ENCODE measurements at regions not wholly inside any gene's neighbourhood (a gene's known extent, or its start where the extent isn't known, plus 50 kb on each side); places are given as distances from the start of the nearest gene placed in this dataset.

DNA sequence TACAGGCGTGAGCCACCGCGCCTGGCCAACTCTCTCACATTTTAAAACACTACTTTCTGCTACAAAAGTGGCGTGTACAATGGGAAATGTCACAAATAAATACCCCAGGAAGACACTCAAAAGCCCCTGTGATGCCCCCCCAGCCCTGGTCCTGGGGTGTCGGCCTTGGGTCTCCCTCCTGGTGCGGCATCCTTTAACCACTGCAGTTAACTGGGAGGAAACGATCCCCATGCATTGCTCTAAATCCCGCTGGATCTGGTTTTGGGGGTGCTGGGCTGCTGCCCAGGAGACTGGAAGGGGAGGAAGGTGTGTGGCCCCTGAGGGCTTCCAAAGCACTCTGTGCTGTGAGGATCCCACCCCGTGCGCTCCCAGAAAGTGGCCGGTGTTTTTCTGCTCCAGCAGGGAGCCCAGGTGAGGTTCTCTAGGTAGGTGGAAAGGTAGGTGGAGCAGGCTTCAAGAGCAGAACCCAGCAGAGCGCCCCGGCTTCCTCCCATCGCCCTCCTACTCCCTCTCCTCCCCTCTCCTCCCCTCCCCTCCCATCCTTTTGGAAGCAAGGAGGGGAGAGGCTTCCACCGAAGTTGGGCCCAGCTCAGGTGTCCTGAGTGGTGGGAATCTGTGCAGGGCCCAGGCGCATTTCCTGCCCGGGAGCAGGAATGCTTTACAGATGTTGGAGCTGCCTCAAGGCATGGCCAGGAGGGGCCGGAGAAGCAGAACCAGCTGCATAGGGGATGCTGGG, 363.3 kb downstream of the SEC14L1 start:
- H3K4me3 ChIP-seq (ENCODE audit: low read depth, low read length) = no peak overlapping the region
- no peaks in the 10 kb centered on the region for H3K27me3 ChIP-seq (ENCODE audit: control insufficient read depth, insufficient read depth, low read length)
- DNase-seq (ENCODE audit: low read depth) = no peak
- TF ChIP-seq, protein P1, sequence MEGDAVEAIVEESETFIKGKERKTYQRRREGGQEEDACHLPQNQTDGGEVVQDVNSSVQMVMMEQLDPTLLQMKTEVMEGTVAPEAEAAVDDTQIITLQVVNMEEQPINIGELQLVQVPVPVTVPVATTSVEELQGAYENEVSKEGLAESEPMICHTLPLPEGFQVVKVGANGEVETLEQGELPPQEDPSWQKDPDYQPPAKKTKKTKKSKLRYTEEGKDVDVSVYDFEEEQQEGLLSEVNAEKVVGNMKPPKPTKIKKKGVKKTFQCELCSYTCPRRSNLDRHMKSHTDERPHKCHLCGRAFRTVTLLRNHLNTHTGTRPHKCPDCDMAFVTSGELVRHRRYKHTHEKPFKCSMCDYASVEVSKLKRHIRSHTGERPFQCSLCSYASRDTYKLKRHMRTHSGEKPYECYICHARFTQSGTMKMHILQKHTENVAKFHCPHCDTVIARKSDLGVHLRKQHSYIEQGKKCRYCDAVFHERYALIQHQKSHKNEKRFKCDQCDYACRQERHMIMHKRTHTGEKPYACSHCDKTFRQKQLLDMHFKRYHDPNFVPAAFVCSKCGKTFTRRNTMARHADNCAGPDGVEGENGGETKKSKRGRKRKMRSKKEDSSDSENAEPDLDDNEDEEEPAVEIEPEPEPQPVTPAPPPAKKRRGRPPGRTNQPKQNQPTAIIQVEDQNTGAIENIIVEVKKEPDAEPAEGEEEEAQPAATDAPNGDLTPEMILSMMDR (IDR thresholded peaks at IDR 0.05; ENCODE audit: insufficient read depth, low read length, poor library complexity, severe bottlenecking) = no peak
- no peaks in the 10 kb centered on the region for H3K36me3 ChIP-seq (ENCODE audit: control insufficient read depth, insufficient read depth, low read length)

DNA sequence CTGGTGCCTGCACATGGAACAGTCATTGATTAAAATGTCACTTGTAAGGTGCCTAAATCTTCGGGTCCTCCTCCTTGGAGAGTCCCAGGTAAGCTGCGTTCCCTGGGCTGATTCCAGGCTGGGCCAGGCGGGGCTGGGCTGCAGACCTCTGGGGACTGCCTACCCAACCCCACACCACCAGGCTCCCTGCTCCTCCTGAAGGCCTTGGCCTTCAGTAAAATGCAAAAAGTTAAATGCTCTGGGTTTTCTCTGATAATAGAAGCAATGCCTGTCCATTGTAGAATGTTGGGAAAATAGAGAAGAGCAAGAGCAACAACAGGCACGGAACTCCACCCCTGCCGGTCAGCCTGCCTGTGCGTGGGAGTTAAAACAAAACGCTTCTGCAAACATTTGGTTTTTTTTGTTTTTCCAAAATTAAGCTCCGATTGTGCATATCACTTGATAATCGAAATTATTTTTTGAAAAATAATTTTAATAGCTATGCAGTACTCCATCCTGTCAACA, 363.9 kb downstream of the SEC14L1 start:
- Histone ChIP-seq H3K27me3 (ENCODE audit: control insufficient read depth, insufficient read depth, low read length) (no peaks in the 10 kb centered on the region), H3K4me3 (ENCODE audit: low read depth, low read length) (no peak overlapping the region), H3K36me3 (ENCODE audit: control insufficient read depth, insufficient read depth, low read length) (no peaks in the 10 kb centered on the region)
- no peak for DNase-seq (ENCODE audit: low read depth)
- TF ChIP-seq, protein P1 (IDR thresholded peaks at IDR 0.05; ENCODE audit: insufficient read depth, low read length, poor library complexity, severe bottlenecking) = no peak

- DNase-seq (ENCODE audit: low read depth) = no peak
- Histone ChIP-seq H3K4me3 (ENCODE audit: low read depth, low read length) (no peak overlapping the region), H3K36me3 (ENCODE audit: control insufficient read depth, insufficient read depth, low read length) (no peaks in the 10 kb centered on the region), H3K27me3 (ENCODE audit: control insufficient read depth, insufficient read depth, low read length) (no peaks in the 10 kb centered on the region)
- TF ChIP-seq, protein P1 (IDR thresholded peaks at IDR 0.05; ENCODE audit: insufficient read depth, low read length, poor library complexity, severe bottlenecking) = no peak
Measured at GRCh38 chr17:77505181-77505639, 364.4 kb downstream of the SEC14L1 start.

DNA sequence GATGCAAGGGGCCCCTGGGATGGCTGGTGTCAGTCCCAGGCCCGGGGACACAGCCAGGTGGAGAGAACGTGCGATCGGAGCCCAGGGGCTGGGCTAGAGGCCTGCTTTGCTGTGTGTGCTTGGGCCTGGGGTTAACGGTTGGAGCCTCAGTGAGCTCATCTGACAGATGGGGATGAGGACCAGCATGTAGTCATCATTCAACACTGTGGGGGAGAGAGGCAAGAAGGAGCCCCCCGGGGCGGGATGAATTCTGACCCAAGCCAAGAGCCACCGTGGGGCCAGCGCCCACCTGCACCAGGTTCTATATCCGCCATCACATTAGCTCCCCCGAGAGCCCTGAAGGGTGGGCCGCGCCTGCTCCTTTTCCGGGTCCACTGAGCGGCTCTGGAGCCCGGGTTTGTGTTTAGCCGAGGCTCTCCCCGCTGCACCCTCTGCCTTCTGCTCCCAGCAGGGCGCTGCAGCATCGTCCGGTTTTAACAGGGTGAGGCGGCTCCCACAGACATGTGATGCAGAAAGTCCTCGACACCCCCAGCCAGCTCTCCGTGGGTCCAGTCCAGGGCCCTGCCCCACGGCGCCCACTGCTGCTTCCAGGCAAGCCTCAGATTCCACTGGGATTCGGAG, 365.7 kb downstream of the SEC14L1 start:
- Histone ChIP-seq H3K36me3 (ENCODE audit: control insufficient read depth, insufficient read depth, low read length) (no peaks in the 10 kb centered on the region), H3K4me3 (ENCODE audit: low read depth, low read length) (no peak overlapping the region), H3K27me3 (ENCODE audit: control insufficient read depth, insufficient read depth, low read length) (no peaks in the 10 kb centered on the region)
- TF ChIP-seq, protein P1 (IDR thresholded peaks at IDR 0.05; ENCODE audit: insufficient read depth, low read length, poor library complexity, severe bottlenecking) = no peak
- DNase-seq (ENCODE audit: low read depth) = no peak

DNA sequence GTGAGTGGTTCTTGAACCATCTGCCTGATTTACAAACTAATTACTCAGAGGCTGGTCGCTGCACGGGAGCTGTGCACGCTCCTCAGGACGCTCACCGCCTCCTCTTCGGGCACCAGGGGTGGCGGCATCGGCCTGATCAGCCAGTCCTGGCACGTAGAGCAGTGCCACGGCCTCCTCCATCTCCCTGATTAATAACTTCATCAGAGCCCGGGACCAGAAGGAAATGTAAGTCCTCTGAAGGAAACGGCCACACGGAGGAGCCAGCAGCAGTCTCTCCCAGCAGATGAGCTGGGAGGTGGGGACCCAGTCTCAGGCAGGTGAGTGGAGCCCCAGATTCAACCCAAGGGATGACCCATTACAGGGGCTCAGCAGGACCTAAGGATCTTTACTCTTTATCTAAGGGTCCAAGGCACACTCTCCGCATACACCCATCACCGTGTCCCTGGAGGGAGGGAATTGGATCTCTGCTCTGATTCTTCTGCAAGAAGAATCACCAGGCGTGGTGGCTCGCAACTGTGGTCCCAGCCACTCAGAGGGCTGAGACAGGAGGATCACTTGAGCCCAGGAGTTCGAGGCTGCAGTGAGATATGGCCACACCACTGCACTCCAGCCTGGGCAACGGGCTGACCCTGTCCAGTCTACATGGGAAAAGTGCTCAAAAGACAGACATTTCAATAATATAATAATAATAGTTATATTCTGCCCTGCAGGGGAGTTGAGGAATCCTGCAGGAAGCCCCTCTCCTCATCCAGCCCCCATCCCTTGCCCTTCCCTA, 366.5 kb downstream of the SEC14L1 start:
- Histone ChIP-seq H3K4me3 (ENCODE audit: low read depth, low read length) (no peak overlapping the region), H3K27me3 (ENCODE audit: control insufficient read depth, insufficient read depth, low read length) (no peaks in the 10 kb centered on the region), H3K36me3 (ENCODE audit: control insufficient read depth, insufficient read depth, low read length) (no peaks in the 10 kb centered on the region)
- no peak for DNase-seq (ENCODE audit: low read depth)
- TF ChIP-seq, protein P1 (IDR thresholded peaks at IDR 0.05; ENCODE audit: insufficient read depth, low read length, poor library complexity, severe bottlenecking) = no peak
